NCI-H345 treated with DMSO at 0.1 percent for 48 hours (cell line): ENCODE measurements at regions not wholly inside any gene's neighbourhood (a gene's known extent, or its start where the extent isn't known, plus 50 kb on each side); places are given as distances from the start of the nearest gene placed in this dataset.

Source experiments
- DNase-seq: peaks from one replicate; lab custom pipeline; 2025; ENCODE audit not compliant: unreplicated experiment; lab: John Stamatoyannopoulos, UW

GRCh38 chr12:123042833-123043232, 62.4 kb downstream of the ARL6IP4 start:
- DNase-seq, result no peak

GRCh38 chr12:123041811-123042655, 61.6 kb downstream of the ARL6IP4 start:
- no peak for DNase-seq

GRCh38 chr12:123041042-123041531, 60.6 kb downstream of the ARL6IP4 start:
- DNase-seq, result peak; percentile 98

GRCh38 chr12:123040106-123040505, 59.6 kb downstream of the ARL6IP4 start:
- no peak for DNase-seq

- DNase-seq, result no peak
These were observed 58.5 kb downstream of the ARL6IP4 start for GRCh38 chr12:123038966-123039365.

GRCh38 chr12:123038486-123038885, 58.0 kb downstream of the ARL6IP4 start:
- no peak for DNase-seq

GRCh38 chr12:123037791-123038190, 57.3 kb downstream of the ARL6IP4 start:
- DNase-seq, result no peak

GRCh38 chr12:123036466-123037285, 56.2 kb downstream of the ARL6IP4 start:
- no peak for DNase-seq

- DNase-seq, result no peak
These were observed 55.4 kb downstream of the ARL6IP4 start for GRCh38 chr12:123035841-123036240.

- DNase-seq, result no peak
These were observed 54.4 kb downstream of the ARL6IP4 start for GRCh38 chr12:123034865-123035264.

- DNase-seq, result no peak
These were observed 53.6 kb downstream of the ARL6IP4 start for GRCh38 chr12:123034022-123034541.

- DNase-seq, result no peak
These were observed 53.0 kb downstream of the ARL6IP4 start for GRCh38 chr12:123033392-123034021.

- DNase-seq, result no peak
These were observed 52.4 kb downstream of the ARL6IP4 start for GRCh38 chr12:123032736-123033391.
